ENCODE measurements at regions not wholly inside any gene's neighbourhood (a gene's known extent, or its start where the extent isn't known, plus 50 kb on each side); places are given as distances from the start of the nearest gene placed in this dataset.

GRCh38 chr14:85417396-85417795, 112.5 kb upstream of the FLRT2 start:
- TF ChIP-seq CTCF (IDR thresholded peaks at IDR 0.05) (no peak), POLR2A (IDR thresholded peaks at IDR 0.05) (no peak)

Data from ovary (tissue), 3 donors.